Adrenal gland (tissue), 5 donors: ENCODE measurements at regions not wholly inside any gene's neighbourhood (a gene's known extent, or its start where the extent isn't known, plus 50 kb on each side); places are given as distances from the start of the nearest gene placed in this dataset.

Experiments used
- CTCF ChIP-seq, 6 experiments: fragments of 450-650 bp in 4 of 6; fragments of 200-600 bp in 2 of 6; sonication (generic) in 1 of 6; IDR thresholded peaks; 1 replicate in 5 of 6; 2 replicates in 1 of 6; pipeline versions ENCODE4 v1.5.1 to v1.8.0; 2016 to 2021; ENCODE audit warnings: antibody characterized with exemption in 6 of 6, mild to moderate bottlenecking in 2 of 6, moderate library complexity in 1 of 6
- POLR2A ChIP-seq, 2 donors: fragments of 450-650 bp; IDR thresholded peaks; one replicate each; pipeline ENCODE4 v1.6.1; 2017; ENCODE audit warnings: antibody characterized with exemption in 2 of 2, mild to moderate bottlenecking in 2 of 2, moderate library complexity in 1 of 2
- donor health status: DM: no; HTN: no; CAD: no.

GRCh38 chr3:30252474-30252873 lies 353.9 kb upstream of the TGFBR2 start:
- TF ChIP-seq CTCF (IDR thresholded peaks at IDR 0.05) = no peak
- no peak for TF ChIP-seq POLR2A (IDR thresholded peaks at IDR 0.05)
